ENCODE measurements at regions not wholly inside any gene's neighbourhood (a gene's known extent, or its start where the extent isn't known, plus 50 kb on each side); places are given as distances from the start of the nearest gene placed in this dataset.

GRCh38 chr16:86718118-86718517 lies 139.8 kb downstream of the FOXL1 start:
- no peaks in the 10 kb centered on the region for H3K36me3 Mint-ChIP-seq
- no peak overlapping the region for H3K4me3 Mint-ChIP-seq
- H3K27me3 Mint-ChIP-seq (ENCODE audit: low read depth), result no peaks in the 10 kb centered on the region
- no peak for DNase-seq (ENCODE audit: low spot score)
- POLR2A ChIA-PET, result no interaction called here
- peaks cover 38% of the 10 kb centered on the region for H3K4me1 Mint-ChIP-seq
- CTCF ChIA-PET, result interaction anchor here (1.5 to 1.6 kb wide), 2 partner anchors 15 to 156 kb away, joined by 3 to 4 read pairs; no protein-coding TSS in a partner anchor
- ATAC-seq, result peak; percentile 39; the same call in 1 of the 2 replicates
- TF ChIP-seq MYBL2 (CRISPR knock-in tag; IDR thresholded peaks at IDR 0.05) (no peak), NFATC4 (CRISPR knock-in tag; IDR thresholded peaks at IDR 0.05) (no peak), MLX (CRISPR knock-in tag; IDR thresholded peaks at IDR 0.05) (no peak), NR2C2 (CRISPR knock-in tag; IDR thresholded peaks at IDR 0.05) (no peak), JUN (CRISPR knock-in tag; IDR thresholded peaks at IDR 0.05) (no peak), ZNF281 (CRISPR knock-in tag; IDR thresholded peaks at IDR 0.05) (no peak), NR1H2 (CRISPR knock-in tag; IDR thresholded peaks at IDR 0.05) (no peak), E2F5 (CRISPR knock-in tag; IDR thresholded peaks at IDR 0.05) (no peak), PRDM15 (CRISPR knock-in tag; IDR thresholded peaks at IDR 0.05) (no peak), CDX4 (CRISPR knock-in tag; IDR thresholded peaks at IDR 0.05; ENCODE audit: borderline replicate concordance) (no peak)
- no peaks in the 10 kb centered on the region for H3K9me3 Mint-ChIP-seq
- H3K27ac Mint-ChIP-seq, result no peak overlapping the region

GRCh38 chr16:86722970-86723369 lies 144.6 kb downstream of the FOXL1 start:
- POLR2A ChIA-PET, result no interaction called here
- DNase-seq (ENCODE audit: low spot score) (no peak), ATAC-seq (no peak)
- H3K27me3 Mint-ChIP-seq (ENCODE audit: low read depth), result peaks cover 2% of the 10 kb centered on the region; the same call in 1 of the 2 replicates
- CTCF ChIA-PET, result interaction anchor here (0.8 kb wide), 1 partner anchor 10 kb away, joined by 3 read pairs; no protein-coding TSS in a partner anchor
- H3K36me3 Mint-ChIP-seq, result no peaks in the 10 kb centered on the region
- H3K9me3 Mint-ChIP-seq, result no peaks in the 10 kb centered on the region
- no peak overlapping the region for H3K27ac Mint-ChIP-seq
- H3K4me3 Mint-ChIP-seq, result no peak overlapping the region
- peaks cover 31% of the 10 kb centered on the region for H3K4me1 Mint-ChIP-seq
- TF ChIP-seq AR (CRISPR knock-in tag; IDR thresholded peaks at IDR 0.05) (no peak), MLX (CRISPR knock-in tag; IDR thresholded peaks at IDR 0.05) (no peak), SMAD4 (CRISPR knock-in tag; IDR thresholded peaks at IDR 0.05) (no peak), IRF1 (CRISPR knock-in tag; IDR thresholded peaks at IDR 0.05) (no peak), TCF7 (CRISPR knock-in tag; IDR thresholded peaks at IDR 0.05; ENCODE audit: low read depth) (no peak), EMX1 (CRISPR knock-in tag; IDR thresholded peaks at IDR 0.05) (no peak), NFATC4 (CRISPR knock-in tag; IDR thresholded peaks at IDR 0.05) (no peak), HMGXB4 (CRISPR knock-in tag; IDR thresholded peaks at IDR 0.05) (no peak), FOXJ3 (CRISPR knock-in tag; IDR thresholded peaks at IDR 0.05; ENCODE audit: borderline replicate concordance) (no peak), ERG (CRISPR knock-in tag; IDR thresholded peaks at IDR 0.05) (no peak)
